Ovary (tissue), 7 donors: ENCODE measurements at regions not wholly inside any gene's neighbourhood (a gene's known extent, or its start where the extent isn't known, plus 50 kb on each side); places are given as distances from the start of the nearest gene placed in this dataset.
"Not testable (repeated sequence)": the region's sequence is repeated elsewhere in the genome, so short reads cannot be mapped to it uniquely, and the experiment has no call there.

Source experiments
- DNase-seq, 5 donors: peaks; one replicate each; pipeline ENCODE4 v3.0.0-alpha.2; 2019 to 2020
- H3K27ac ChIP-seq, 2 donors: fragments of 200-600 bp; one replicate each; pipeline versions ENCODE4 v1.5.1 to v1.8.0; 2019 to 2022
- H3K27me3 ChIP-seq: fragments of 200-600 bp; one replicate; pipeline ENCODE4 v1.8.0; 2022
- H3K36me3 ChIP-seq: fragments of 200-600 bp; sonication (generic); one replicate; pipeline ENCODE4 v1.5.1; 2019
- H3K4me1 ChIP-seq: one replicate; pipeline ENCODE4 v1.8.1; 2013; ENCODE audit warnings: mild to moderate bottlenecking, moderate library complexity; ENCODE audit not compliant: insufficient read depth
- H3K4me3 ChIP-seq: fragments of 200-600 bp; sonication (generic); one replicate; pipeline ENCODE4 v1.5.1; 2017
- H3K9me3 ChIP-seq, 2 donors: fragments of 200-600 bp in 1 of 2; sonication (generic) in 1 of 2; one replicate each; pipeline versions ENCODE4 v1.5.1 to v1.8.1; 2013 to 2019; ENCODE audit warnings: mild to moderate bottlenecking in 1 of 2, moderate library complexity in 1 of 2
- CTCF ChIP-seq, 3 donors: fragments of 450-650 bp in 2 of 3; fragments of 200-600 bp in 1 of 3; IDR thresholded peaks; one replicate each; pipeline versions ENCODE4 v1.5.1 to v1.8.0; 2016 to 2022; ENCODE audit warnings: antibody characterized with exemption in 3 of 3, mild to moderate bottlenecking in 1 of 3
- EP300 ChIP-seq: sonication (generic); formaldehyde crosslinking; IDR thresholded peaks from one replicate; pipeline ENCODE4 v1.6.1; 2017; ENCODE audit warnings: antibody characterized with exemption
- POLR2A ChIP-seq: fragments of 450-650 bp; IDR thresholded peaks from one replicate; pipeline ENCODE4 v1.6.1; 2017; ENCODE audit warnings: antibody characterized with exemption, mild to moderate bottlenecking, moderate library complexity
- WGBS, 3 donors: extraction: QIAGEN DNeasy Blood & Tissue Kit in 1 of 3; methylation state at CpG; one replicate each; pipeline versions ENCODE4 v1.1.5 to v1.1.7; 2013 to 2017; 5-methylcytosine and 5-hydroxymethylcytosine counted together
- intact Hi-C, 4 donors: fragments of 100-400 bp; cut with DNase I; formaldehyde crosslinking; loops; one replicate each; pipeline versions ENCODE4 v1.11.0 to v1.15.1; 2022 to 2023
- donor health status: DM: no; HTN: no; CAD: no; lungs with moderate emphysema.
- donor health status: DM: no; HTN: no; CAD: no.
- donor health status: Bipolar disorder and iron deficiency.
- donor health status: DM: no; HTN: no; CAD: no.
- donor health status: DM: yes; HTN: yes; CAD: no.

GRCh38 chr11:12058425-12059115, 50.1 kb upstream of the DKK3 start:
- H3K4me1 ChIP-seq: no peaks in the 10 kb centered on the region
- DNase-seq: no peak
- H3K27me3 ChIP-seq: no peaks in the 10 kb centered on the region
- no peak for TF ChIP-seq CTCF (IDR thresholded peaks at IDR 0.05)
- WGBS, 3 donors: 79 to 87% (median 82%) methylated on average over 14 of the region's 14 CpGs
- no peaks in the 10 kb centered on the region for H3K36me3 ChIP-seq
- intact Hi-C loops: loop anchor here in 1 of 4 donors (10.0 kb wide), 1 partner anchor 186 kb away; no protein-coding TSS in a partner anchor
- no peaks in the 10 kb centered on the region for H3K9me3 ChIP-seq
- no peak overlapping the region for H3K27ac ChIP-seq
- no peak overlapping the region for H3K4me3 ChIP-seq

GRCh38 chr11:12059144-12059543, 50.7 kb upstream of the DKK3 start:
- H3K4me3 ChIP-seq, H3K27ac ChIP-seq, H3K36me3 ChIP-seq, H3K4me1 ChIP-seq, H3K27me3 ChIP-seq, DNase-seq, H3K9me3 ChIP-seq: not testable (repeated sequence)
- intact Hi-C loops: loop anchor here in 1 of 4 donors (10.0 kb wide), 1 partner anchor 186 kb away; no protein-coding TSS in a partner anchor
- WGBS, 3 donors: 96 to 98% (median 96%) methylated on average over 3 of the region's 3 CpGs

- no peak for DNase-seq
- Histone ChIP-seq H3K27me3 (no peaks in the 10 kb centered on the region), H3K36me3 (no peaks in the 10 kb centered on the region), H3K9me3 (no peaks in the 10 kb centered on the region), H3K27ac (no peak overlapping the region), H3K4me1 (no peaks in the 10 kb centered on the region), H3K4me3 (no peak overlapping the region)
- intact Hi-C loops: no loop called here
- no peak for TF ChIP-seq CTCF (IDR thresholded peaks at IDR 0.05)
- no peak for TF ChIP-seq EP300
- TF ChIP-seq POLR2A: no peak
- WGBS, 3 donors: 88 to 94% (median 92%) methylated on average over 4 of the region's 4 CpGs
These were observed 49.9 kb upstream of the MICAL2 start for GRCh38 chr11:12060385-12060985.
